RWPE2 (cell line): ENCODE measurements at regions not wholly inside any gene's neighbourhood (a gene's known extent, or its start where the extent isn't known, plus 50 kb on each side); places are given as distances from the start of the nearest gene placed in this dataset.

Experiments
- ATAC-seq: fragments of 200-7000 bp; cut with Tn5 transposase; 3 replicates; pipeline ENCODE4 v1.9.1; 2021; ENCODE audit warnings: low read depth
- DNase-seq: peaks from one replicate; pipeline ENCODE4 v3.0.0-alpha.2; 2020; ENCODE audit warnings: low spot score
- H3K27ac ChIP-seq: fragments of 450-650 bp; 2 replicates; pipeline ENCODE4 v1.5.1; 2017; ENCODE audit warnings: mild to moderate bottlenecking; ENCODE audit not compliant: poor library complexity, severe bottlenecking
- H3K27me3 ChIP-seq: fragments of 250-450 bp; sonication (Bioruptor Pico); 2 replicates; pipeline ENCODE4 v1.5.1; 2021; ENCODE audit warnings: mild to moderate bottlenecking, moderate library complexity; ENCODE audit not compliant: insufficient read depth, poor library complexity, severe bottlenecking
- H3K36me3 ChIP-seq: fragments of 250-450 bp; sonication (Bioruptor Pico); 2 replicates; pipeline ENCODE4 v1.5.1; 2020; ENCODE audit warnings: low read depth, mild to moderate bottlenecking, moderate library complexity
- H3K4me1 ChIP-seq: fragments of 250-450 bp; sonication (Bioruptor Pico); 2 replicates; pipeline ENCODE4 v1.5.1; 2021; ENCODE audit warnings: mild to moderate bottlenecking, moderate library complexity; ENCODE audit not compliant: insufficient read depth, poor library complexity, severe bottlenecking
- H3K4me3 ChIP-seq: fragments of 250-450 bp; sonication (Bioruptor Pico); 2 replicates; pipeline ENCODE4 v1.5.1; 2021; ENCODE audit warnings: mild to moderate bottlenecking, moderate library complexity; ENCODE audit not compliant: severe bottlenecking
- H3K9me3 ChIP-seq: fragments of 250-450 bp; sonication (Bioruptor Pico); 2 replicates; pipeline ENCODE4 v1.5.1; 2021; ENCODE audit warnings: mild to moderate bottlenecking, moderate library complexity; ENCODE audit not compliant: severe bottlenecking
- TF ChIP-seq, protein P1 (sequence below): fragments of 450-650 bp; IDR thresholded peaks from one replicate; pipeline ENCODE4 v1.5.1; 2017; ENCODE audit warnings: mild to moderate bottlenecking, moderate library complexity; ENCODE audit not compliant: poor library complexity, severe bottlenecking

DNA sequence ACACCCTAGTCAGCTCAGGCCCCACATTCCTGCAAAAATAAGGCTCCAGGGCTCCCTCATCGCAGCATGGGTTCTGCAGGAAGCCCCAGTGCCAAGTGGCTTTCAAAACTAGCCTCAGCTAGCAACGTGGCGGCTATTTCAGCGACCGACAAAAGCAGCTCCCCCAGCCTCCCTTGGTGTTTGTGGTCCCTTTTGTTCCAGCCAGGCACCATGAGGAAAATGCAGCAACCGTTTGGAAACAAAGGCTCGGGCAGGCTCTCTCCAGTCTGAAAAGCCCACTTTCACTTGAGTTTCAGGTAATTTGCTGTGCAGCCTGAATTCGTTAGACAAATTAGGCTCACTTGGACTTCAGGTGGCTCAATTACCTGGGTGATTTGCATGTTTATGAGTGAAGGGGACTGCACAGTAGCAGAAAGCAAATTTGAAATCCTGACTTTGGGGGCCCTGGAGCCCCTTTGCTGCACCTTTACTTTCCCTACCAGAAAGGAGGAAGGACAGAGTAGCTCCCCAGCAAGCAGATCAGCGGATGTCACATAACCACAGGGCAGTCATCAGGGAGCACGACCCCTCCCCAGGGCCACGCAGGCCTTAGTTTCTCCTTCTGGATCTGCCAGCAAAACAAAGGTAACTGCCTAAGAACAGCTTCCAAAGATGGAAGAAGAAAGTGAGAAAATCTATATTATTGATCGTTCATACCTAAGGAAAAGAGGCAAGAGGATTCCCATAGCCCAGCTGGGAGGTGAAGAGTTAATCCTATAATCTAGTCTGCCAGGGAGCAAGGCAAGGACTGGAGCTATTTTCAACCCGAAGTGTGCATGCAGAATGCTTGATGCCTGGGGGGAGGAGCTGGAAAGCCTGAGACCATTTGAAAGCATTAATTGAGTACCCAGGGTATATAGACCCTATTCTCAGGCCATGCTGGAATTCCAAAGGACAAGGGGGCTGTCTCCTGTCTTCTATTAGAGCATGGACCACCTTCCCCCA, 143.1 kb upstream of the SDK2 start:
- H3K4me1 ChIP-seq = peaks cover 5% of the 10 kb centered on the region
- no peak for DNase-seq
- H3K9me3 ChIP-seq = no peaks in the 10 kb centered on the region
- no peak overlapping the region for H3K27ac ChIP-seq
- H3K36me3 ChIP-seq = no peaks in the 10 kb centered on the region
- no peak for ATAC-seq
- H3K4me3 ChIP-seq = no peak overlapping the region
- no peaks in the 10 kb centered on the region for H3K27me3 ChIP-seq
- TF ChIP-seq, protein P1, sequence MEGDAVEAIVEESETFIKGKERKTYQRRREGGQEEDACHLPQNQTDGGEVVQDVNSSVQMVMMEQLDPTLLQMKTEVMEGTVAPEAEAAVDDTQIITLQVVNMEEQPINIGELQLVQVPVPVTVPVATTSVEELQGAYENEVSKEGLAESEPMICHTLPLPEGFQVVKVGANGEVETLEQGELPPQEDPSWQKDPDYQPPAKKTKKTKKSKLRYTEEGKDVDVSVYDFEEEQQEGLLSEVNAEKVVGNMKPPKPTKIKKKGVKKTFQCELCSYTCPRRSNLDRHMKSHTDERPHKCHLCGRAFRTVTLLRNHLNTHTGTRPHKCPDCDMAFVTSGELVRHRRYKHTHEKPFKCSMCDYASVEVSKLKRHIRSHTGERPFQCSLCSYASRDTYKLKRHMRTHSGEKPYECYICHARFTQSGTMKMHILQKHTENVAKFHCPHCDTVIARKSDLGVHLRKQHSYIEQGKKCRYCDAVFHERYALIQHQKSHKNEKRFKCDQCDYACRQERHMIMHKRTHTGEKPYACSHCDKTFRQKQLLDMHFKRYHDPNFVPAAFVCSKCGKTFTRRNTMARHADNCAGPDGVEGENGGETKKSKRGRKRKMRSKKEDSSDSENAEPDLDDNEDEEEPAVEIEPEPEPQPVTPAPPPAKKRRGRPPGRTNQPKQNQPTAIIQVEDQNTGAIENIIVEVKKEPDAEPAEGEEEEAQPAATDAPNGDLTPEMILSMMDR = no peak

DNA sequence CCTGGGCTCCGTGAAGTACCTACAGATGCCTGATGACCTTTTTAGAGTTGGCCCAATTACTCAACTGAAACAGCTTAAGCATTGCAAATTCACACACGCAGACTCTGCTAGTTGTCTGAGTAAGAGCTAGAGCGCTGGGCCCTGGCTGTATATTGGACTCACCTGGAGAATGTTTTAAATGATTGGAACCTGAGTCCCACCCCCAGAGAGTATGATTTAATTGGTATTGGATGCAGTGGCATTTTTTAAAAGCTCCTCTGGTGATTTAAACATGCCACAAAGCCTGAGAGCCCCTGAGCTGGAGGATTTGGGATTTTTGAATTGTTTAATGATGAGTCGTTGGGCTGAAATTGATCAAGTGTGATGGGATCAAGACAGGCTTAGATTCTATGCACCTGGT, 143.9 kb upstream of the SDK2 start:
- Histone ChIP-seq H3K4me3 (no peak overlapping the region), H3K36me3 (no peaks in the 10 kb centered on the region), H3K27ac (no peak overlapping the region), H3K9me3 (no peaks in the 10 kb centered on the region), H3K27me3 (no peaks in the 10 kb centered on the region), H3K4me1 (peaks cover 5% of the 10 kb centered on the region)
- ATAC-seq (no peak), DNase-seq (no peak)
- TF ChIP-seq, protein P1 = no peak

DNA sequence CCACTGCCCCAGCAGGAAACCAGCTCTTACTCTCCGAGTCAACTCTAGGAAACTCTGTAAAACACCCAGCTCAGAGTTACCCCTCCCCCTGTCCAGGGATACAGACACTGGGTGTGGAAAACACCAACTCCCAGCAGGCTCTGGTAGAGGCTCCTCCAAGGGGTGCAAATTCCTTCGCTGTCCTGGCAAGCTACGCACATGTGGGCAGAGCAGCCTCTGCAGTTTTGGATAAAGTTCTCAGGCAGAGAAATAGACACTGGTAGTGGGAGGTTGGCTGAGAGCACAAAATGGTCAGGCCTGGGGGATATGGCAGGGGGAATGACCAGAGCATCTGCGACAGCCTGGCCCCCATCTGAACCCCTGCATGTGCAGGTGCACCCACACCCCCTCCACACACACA, 146.9 kb upstream of the SDK2 start:
- Histone ChIP-seq H3K27me3 (no peaks in the 10 kb centered on the region), H3K4me1 (peaks cover 15% of the 10 kb centered on the region), H3K9me3 (no peaks in the 10 kb centered on the region), H3K27ac (no peak overlapping the region), H3K4me3 (no peak overlapping the region), H3K36me3 (no peaks in the 10 kb centered on the region)
- ATAC-seq (no peak), DNase-seq (no peak)
- TF ChIP-seq, protein P1 = no peak

DNA sequence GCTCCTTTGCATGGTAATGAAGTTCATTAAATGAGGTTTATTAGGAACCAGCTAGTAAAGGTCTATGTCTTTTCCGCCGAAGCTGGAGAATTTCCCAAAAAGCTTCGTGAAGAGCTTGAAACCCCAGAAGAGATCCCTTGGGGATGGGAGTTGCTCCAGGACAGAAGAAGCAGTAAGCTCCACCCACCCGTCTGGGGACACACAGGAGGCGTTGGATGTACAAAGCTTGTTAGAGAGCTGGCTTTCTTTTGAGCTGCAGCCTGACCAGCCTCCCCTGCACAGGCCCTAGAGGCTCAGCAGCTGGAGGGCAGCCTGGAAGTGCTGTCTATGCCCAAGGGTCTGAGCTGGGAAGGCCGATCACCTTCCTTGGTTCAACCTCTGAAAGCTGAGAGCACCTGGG, 147.4 kb upstream of the SDK2 start:
- no peaks in the 10 kb centered on the region for H3K36me3 ChIP-seq
- DNase-seq (no peak), ATAC-seq (no peak)
- H3K4me3 ChIP-seq = no peak overlapping the region
- H3K9me3 ChIP-seq = no peaks in the 10 kb centered on the region
- no peaks in the 10 kb centered on the region for H3K27me3 ChIP-seq
- peaks cover 15% of the 10 kb centered on the region for H3K4me1 ChIP-seq
- TF ChIP-seq, protein P1 = no peak
- no peak overlapping the region for H3K27ac ChIP-seq

DNA sequence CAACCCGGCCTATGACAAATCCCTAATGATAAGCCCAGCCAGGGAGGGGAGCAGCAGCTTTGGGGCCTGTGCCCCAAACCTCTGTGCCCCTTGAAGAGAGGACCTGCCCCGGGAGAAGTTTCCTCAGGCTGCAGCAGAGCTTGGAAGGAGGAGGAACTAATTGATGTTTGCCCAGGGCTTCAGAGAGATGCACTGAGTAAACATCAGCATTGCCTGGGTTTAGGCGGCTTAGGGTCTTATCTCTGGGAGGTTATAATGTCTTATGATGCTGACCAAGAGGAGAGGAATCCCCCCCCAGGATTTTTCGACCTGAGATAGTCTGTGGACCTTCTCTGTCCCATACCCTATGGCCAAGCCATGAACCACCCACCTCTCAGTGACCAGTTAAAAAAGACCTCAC, 148.7 kb upstream of the SDK2 start:
- DNase-seq (no peak), ATAC-seq (no peak)
- no peaks in the 10 kb centered on the region for H3K27me3 ChIP-seq
- no peak overlapping the region for H3K4me3 ChIP-seq
- H3K4me1 ChIP-seq = peaks cover 29% of the 10 kb centered on the region
- no peaks in the 10 kb centered on the region for H3K36me3 ChIP-seq
- H3K9me3 ChIP-seq = no peaks in the 10 kb centered on the region
- TF ChIP-seq, protein P1 = no peak
- no peak overlapping the region for H3K27ac ChIP-seq
